SK-N-SH treated with all-trans-retinoic acid at 6 μM for 48 hours (cell line): ENCODE measurements at regions not wholly inside any gene's neighbourhood (a gene's known extent, or its start where the extent isn't known, plus 50 kb on each side); places are given as distances from the start of the nearest gene placed in this dataset.

Experiments used
- BACH2 ChIP-seq: fragments of 250-450 bp; sonication (Bioruptor Pico); IDR thresholded peaks from 2 replicates; pipeline ENCODE4 v1.9.0; 2021; ENCODE audit warnings: mild to moderate bottlenecking, borderline replicate concordance
- PATZ1 ChIP-seq: fragments of 250-450 bp; sonication (Bioruptor Pico); IDR thresholded peaks from 2 replicates; pipeline ENCODE4 v1.8.0; 2020; ENCODE audit warnings: mild to moderate bottlenecking, moderate library complexity, borderline replicate concordance
- POU6F1 ChIP-seq: fragments of 250-450 bp; sonication (Bioruptor Pico); IDR thresholded peaks from 2 replicates; pipeline ENCODE4 v1.8.0; 2021; ENCODE audit warnings: low read depth, mild to moderate bottlenecking, moderate library complexity, borderline replicate concordance
- PPARA ChIP-seq: fragments of 250-450 bp; sonication (Bioruptor Pico); IDR thresholded peaks from 2 replicates; pipeline ENCODE4 v1.5.0; 2020; ENCODE audit warnings: mild to moderate bottlenecking, borderline replicate concordance
- RARB ChIP-seq: fragments of 250-450 bp; sonication (Bioruptor Pico); IDR thresholded peaks from 2 replicates; pipeline ENCODE4 v1.8.0; 2021; ENCODE audit warnings: mild to moderate bottlenecking, moderate library complexity
- ZFP3 ChIP-seq: fragments of 250-450 bp; sonication (Bioruptor Pico); IDR thresholded peaks from 2 replicates; pipeline ENCODE4 v1.5.0; 2020; ENCODE audit warnings: mild to moderate bottlenecking, moderate library complexity
- ZFP30 ChIP-seq: fragments of 450-650 bp; formaldehyde crosslinking; IDR thresholded peaks from 2 replicates; pipeline ENCODE4 v1.5.0; 2022; ENCODE audit warnings: mild to moderate bottlenecking, moderate library complexity

GRCh38 chr15:35174948-35175347, 89.9 kb upstream of the NANOGP8 start:
- TF ChIP-seq PPARA (CRISPR knock-in tag), result no peak
- no peak for TF ChIP-seq BACH2 (CRISPR knock-in tag)
- no peak for TF ChIP-seq POU6F1
- TF ChIP-seq PATZ1 (CRISPR knock-in tag), result no peak
- TF ChIP-seq RARB, result no peak
- TF ChIP-seq ZFP30 (CRISPR knock-in tag), result no peak
- TF ChIP-seq ZFP3, result no peak
